C4-2B (cell line): ENCODE measurements at regions not wholly inside any gene's neighbourhood (a gene's known extent, or its start where the extent isn't known, plus 50 kb on each side); places are given as distances from the start of the nearest gene placed in this dataset.

Source experiments
- CTCF ChIP-seq: fragments of 450-650 bp; conservative IDR thresholded peaks from 2 replicates; pipeline ENCODE4 v1.5.1; 2017; ENCODE audit warnings: mild to moderate bottlenecking
- ZFX ChIP-seq: fragments of 450-650 bp; IDR thresholded peaks from 2 replicates; pipeline ENCODE4 v1.6.1; 2017

- TF ChIP-seq CTCF (no peak), ZFX (no peak)
These were observed 880.6 kb downstream of the UQCRFS1 start for GRCh38 chr19:28332351-28332750.
